DOHH2 (cell line): ENCODE measurements at regions not wholly inside any gene's neighbourhood (a gene's known extent, or its start where the extent isn't known, plus 50 kb on each side); places are given as distances from the start of the nearest gene placed in this dataset.

Experiments
- CTCF ChIP-seq: fragments of 200-600 bp; sonication (generic); IDR thresholded peaks from one replicate; pipeline ENCODE4 v1.5.1; 2014; ENCODE audit warnings: antibody characterized with exemption, mild to moderate bottlenecking, low read depth, low read length; ENCODE audit not compliant: poor library complexity, severe bottlenecking
- EZH2phosphoT487 ChIP-seq: fragments of 200-600 bp; sonication (generic); IDR thresholded peaks from 2 replicates; pipeline ENCODE4 v1.6.1; 2017; ENCODE audit warnings: borderline replicate concordance, mild to moderate bottlenecking, antibody characterized with exemption, low read length, moderate library complexity, mixed read lengths

GRCh38 chr17:68750208-68750562, 149.0 kb upstream of the FAM20A start:
- no peak for TF ChIP-seq CTCF
- TF ChIP-seq EZH2phosphoT487: no peak
